Stomach (tissue), 4 donors: ENCODE measurements at regions not wholly inside any gene's neighbourhood (a gene's known extent, or its start where the extent isn't known, plus 50 kb on each side); places are given as distances from the start of the nearest gene placed in this dataset.

Experiments
- EP300 ChIP-seq: sonication (generic); formaldehyde crosslinking; IDR thresholded peaks from one replicate; pipeline ENCODE4 v1.6.1; 2017; ENCODE audit warnings: antibody characterized with exemption
- POLR2A ChIP-seq, 4 donors: fragments of 450-650 bp; IDR thresholded peaks; one replicate each; pipeline ENCODE4 v1.6.1; 2016; ENCODE audit warnings: antibody characterized with exemption in 4 of 4, control low read depth in 2 of 4, mild to moderate bottlenecking in 1 of 4, moderate library complexity in 1 of 4
- POLR2AphosphoS5 ChIP-seq, 3 donors: sonication (generic); formaldehyde crosslinking; IDR thresholded peaks; one replicate each; pipeline ENCODE4 v1.6.1; 2016; ENCODE audit warnings: antibody characterized with exemption in 3 of 3
- TF ChIP-seq, protein P1 (sequence below), 7 experiments: fragments of 450-650 bp in 4 of 7; fragments of 200-600 bp in 3 of 7; sonication (generic) in 3 of 7; IDR thresholded peaks; one replicate each; pipeline ENCODE4 v1.5.1; 2016 to 2019; ENCODE audit warnings: antibody characterized with exemption in 7 of 7, control low read depth in 2 of 7, mild to moderate bottlenecking in 1 of 7

DNA sequence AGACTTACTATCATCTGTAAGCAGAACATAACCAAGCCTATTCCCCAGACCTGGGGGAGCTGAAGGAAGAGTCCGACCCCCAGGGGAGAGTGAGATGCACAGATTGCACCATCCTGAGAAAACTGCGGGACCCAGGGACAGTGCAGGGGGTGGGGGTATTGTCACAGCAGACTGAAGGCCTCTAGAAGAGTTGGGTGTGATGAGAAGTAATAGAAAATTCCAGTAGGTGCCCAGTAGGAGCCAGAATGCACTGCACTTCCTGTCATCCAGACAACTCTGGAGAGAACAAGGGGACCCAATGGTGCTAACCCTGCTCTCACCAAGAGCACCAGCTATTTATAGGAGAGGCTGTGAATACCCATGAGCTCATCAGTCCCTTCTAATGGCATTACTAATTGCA lies 190.1 kb downstream of the BCL11B start:
- TF ChIP-seq POLR2A (IDR thresholded peaks at IDR 0.05) (no peak), POLR2AphosphoS5 (IDR thresholded peaks at IDR 0.05) (no peak), EP300 (no peak)
- TF ChIP-seq, protein P1, sequence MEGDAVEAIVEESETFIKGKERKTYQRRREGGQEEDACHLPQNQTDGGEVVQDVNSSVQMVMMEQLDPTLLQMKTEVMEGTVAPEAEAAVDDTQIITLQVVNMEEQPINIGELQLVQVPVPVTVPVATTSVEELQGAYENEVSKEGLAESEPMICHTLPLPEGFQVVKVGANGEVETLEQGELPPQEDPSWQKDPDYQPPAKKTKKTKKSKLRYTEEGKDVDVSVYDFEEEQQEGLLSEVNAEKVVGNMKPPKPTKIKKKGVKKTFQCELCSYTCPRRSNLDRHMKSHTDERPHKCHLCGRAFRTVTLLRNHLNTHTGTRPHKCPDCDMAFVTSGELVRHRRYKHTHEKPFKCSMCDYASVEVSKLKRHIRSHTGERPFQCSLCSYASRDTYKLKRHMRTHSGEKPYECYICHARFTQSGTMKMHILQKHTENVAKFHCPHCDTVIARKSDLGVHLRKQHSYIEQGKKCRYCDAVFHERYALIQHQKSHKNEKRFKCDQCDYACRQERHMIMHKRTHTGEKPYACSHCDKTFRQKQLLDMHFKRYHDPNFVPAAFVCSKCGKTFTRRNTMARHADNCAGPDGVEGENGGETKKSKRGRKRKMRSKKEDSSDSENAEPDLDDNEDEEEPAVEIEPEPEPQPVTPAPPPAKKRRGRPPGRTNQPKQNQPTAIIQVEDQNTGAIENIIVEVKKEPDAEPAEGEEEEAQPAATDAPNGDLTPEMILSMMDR (IDR thresholded peaks at IDR 0.05): no peak
